Stimulated activated naive CD8-positive, alpha-beta T cell treated with anti-CD3 and anti-CD28 coated beads, Interleukin-15, amount 100 ng/mL, for 72 hours (primary cell): ENCODE measurements at regions not wholly inside any gene's neighbourhood (a gene's known extent, or its start where the extent isn't known, plus 50 kb on each side); places are given as distances from the start of the nearest gene placed in this dataset.
"Not testable (repeated sequence)": the region's sequence is repeated elsewhere in the genome, so short reads cannot be mapped to it uniquely, and the experiment has no call there.

Source experiments
- ATAC-seq: fragments of 150-1000 bp; cut with Tn5 transposase; 2 replicates; pipeline ENCODE4 v1.10.0; 2021; ENCODE audit warnings: mild to moderate bottlenecking, moderate library complexity
- DNase-seq, 2 donors: peaks; one replicate each; pipeline ENCODE4 v3.0.0; 2021 to 2022
- H3K27ac Mint-ChIP-seq, 2 donors: one replicate each; pipeline ENCODE4 v1.8.0; 2022; ENCODE audit warnings: mild to moderate bottlenecking in 2 of 2, mixed read lengths in 2 of 2, moderate library complexity in 2 of 2
- H3K27me3 Mint-ChIP-seq: one replicate; pipeline ENCODE4 v1.8.0; 2022; ENCODE audit warnings: mixed read lengths
- H3K4me1 Mint-ChIP-seq: one replicate; pipeline ENCODE4 v1.8.0; 2022; ENCODE audit warnings: mild to moderate bottlenecking, mixed read lengths
- H3K4me3 Mint-ChIP-seq, 2 donors: one replicate each; pipeline ENCODE4 v1.8.0; 2022; ENCODE audit warnings: mild to moderate bottlenecking in 2 of 2, mixed read lengths in 2 of 2, moderate library complexity in 1 of 2
- H3K9me3 Mint-ChIP-seq, 2 donors: one replicate each; pipeline ENCODE4 v1.8.0; 2022; ENCODE audit warnings: mixed read lengths in 2 of 2

- ATAC-seq, H3K27me3 Mint-ChIP-seq, H3K9me3 Mint-ChIP-seq, DNase-seq, H3K4me3 Mint-ChIP-seq, H3K27ac Mint-ChIP-seq, H3K4me1 Mint-ChIP-seq: not testable (repeated sequence)
Observed at GRCh38 chr4:9110700-9111099, 59.5 kb upstream of the FAM90A26 start.

GRCh38 chr4:9103148-9103524, 67.1 kb upstream of the FAM90A26 start:
- DNase-seq, ATAC-seq, H3K27me3 Mint-ChIP-seq, H3K9me3 Mint-ChIP-seq, H3K4me3 Mint-ChIP-seq, H3K27ac Mint-ChIP-seq, H3K4me1 Mint-ChIP-seq: not testable (repeated sequence)

- not testable (repeated sequence) for H3K9me3 Mint-ChIP-seq, H3K27ac Mint-ChIP-seq, H3K4me3 Mint-ChIP-seq, H3K27me3 Mint-ChIP-seq, ATAC-seq, DNase-seq, H3K4me1 Mint-ChIP-seq
Observed at GRCh38 chr4:9102471-9103147, 67.6 kb upstream of the FAM90A26 start.

GRCh38 chr4:9096330-9096729, 73.9 kb upstream of the FAM90A26 start:
- H3K27ac Mint-ChIP-seq, ATAC-seq, H3K4me3 Mint-ChIP-seq, DNase-seq, H3K27me3 Mint-ChIP-seq, H3K4me1 Mint-ChIP-seq: not testable (repeated sequence)
- peaks cover 30 to 42% of the 10 kb centered on the region in 2 donors for H3K9me3 Mint-ChIP-seq

- DNase-seq, H3K27me3 Mint-ChIP-seq, H3K4me3 Mint-ChIP-seq, H3K9me3 Mint-ChIP-seq, ATAC-seq, H3K27ac Mint-ChIP-seq, H3K4me1 Mint-ChIP-seq: not testable (repeated sequence)
Observed at GRCh38 chr4:9078796-9079195, 91.4 kb upstream of the FAM90A26 start.

GRCh38 chr4:9076974-9077373, 93.2 kb upstream of the FAM90A26 start:
- DNase-seq, H3K27me3 Mint-ChIP-seq, H3K4me1 Mint-ChIP-seq, H3K4me3 Mint-ChIP-seq, ATAC-seq, H3K27ac Mint-ChIP-seq: not testable (repeated sequence)
- peaks cover 9 to 13% of the 10 kb centered on the region in 2 donors for H3K9me3 Mint-ChIP-seq

GRCh38 chr4:9076486-9076885, 93.7 kb upstream of the FAM90A26 start:
- H3K4me1 Mint-ChIP-seq, H3K27ac Mint-ChIP-seq, ATAC-seq, H3K27me3 Mint-ChIP-seq, DNase-seq, H3K4me3 Mint-ChIP-seq: not testable (repeated sequence)
- peaks cover 9 to 13% of the 10 kb centered on the region in 2 donors for H3K9me3 Mint-ChIP-seq

GRCh38 chr4:9073371-9073770, 96.8 kb upstream of the FAM90A26 start:
- H3K4me3 Mint-ChIP-seq, ATAC-seq, H3K4me1 Mint-ChIP-seq, H3K27ac Mint-ChIP-seq, H3K27me3 Mint-ChIP-seq, H3K9me3 Mint-ChIP-seq, DNase-seq: not testable (repeated sequence)

- DNase-seq, H3K4me3 Mint-ChIP-seq, H3K27ac Mint-ChIP-seq, ATAC-seq, H3K4me1 Mint-ChIP-seq, H3K27me3 Mint-ChIP-seq, H3K9me3 Mint-ChIP-seq: not testable (repeated sequence)
Observed at GRCh38 chr4:9072521-9073220, 97.5 kb upstream of the FAM90A26 start.

GRCh38 chr4:9067923-9068322, 102.3 kb upstream of the FAM90A26 start:
- H3K4me3 Mint-ChIP-seq, H3K4me1 Mint-ChIP-seq, H3K27me3 Mint-ChIP-seq, DNase-seq, ATAC-seq, H3K27ac Mint-ChIP-seq: not testable (repeated sequence)
- peaks cover 13 to 40% of the 10 kb centered on the region in 2 donors for H3K9me3 Mint-ChIP-seq

- not testable (repeated sequence) for H3K27me3 Mint-ChIP-seq, H3K4me1 Mint-ChIP-seq, H3K4me3 Mint-ChIP-seq, ATAC-seq, DNase-seq, H3K27ac Mint-ChIP-seq
- peaks cover 15 to 33% of the 10 kb centered on the region in 2 donors for H3K9me3 Mint-ChIP-seq
Observed at GRCh38 chr4:9063612-9064011, 106.6 kb upstream of the FAM90A26 start.

GRCh38 chr4:9024866-9025265, 145.3 kb upstream of the FAM90A26 start:
- ATAC-seq, DNase-seq, H3K4me1 Mint-ChIP-seq, H3K4me3 Mint-ChIP-seq, H3K27ac Mint-ChIP-seq: not testable (repeated sequence)
- peaks cover 0 to 15% of the 10 kb centered on the region in 2 donors for H3K9me3 Mint-ChIP-seq
- H3K27me3 Mint-ChIP-seq = peaks cover 21% of the 10 kb centered on the region

GRCh38 chr4:9009792-9010191, 138.2 kb upstream of the HMX1 start:
- not testable (repeated sequence) for H3K27ac Mint-ChIP-seq, ATAC-seq, DNase-seq, H3K4me1 Mint-ChIP-seq, H3K9me3 Mint-ChIP-seq, H3K4me3 Mint-ChIP-seq
- H3K27me3 Mint-ChIP-seq = peaks cover 13% of the 10 kb centered on the region

GRCh38 chr4:9008407-9008806, 136.8 kb upstream of the HMX1 start:
- not testable (repeated sequence) for ATAC-seq, DNase-seq, H3K4me1 Mint-ChIP-seq, H3K4me3 Mint-ChIP-seq, H3K9me3 Mint-ChIP-seq
- Mint-ChIP-seq H3K27me3 (peaks cover 16% of the 10 kb centered on the region), H3K27ac (peak overlapping the region in 1 of 2 donors; percentile 55)

GRCh38 chr4:9001153-9001552, 129.5 kb upstream of the HMX1 start:
- Mint-ChIP-seq H3K4me3 (peak overlapping the region in 1 of 2 donors; percentile 39), H3K27me3 (peaks cover 77% of the 10 kb centered on the region), H3K4me1 (peaks cover 14% of the 10 kb centered on the region)
- H3K9me3 Mint-ChIP-seq, ATAC-seq, DNase-seq, H3K27ac Mint-ChIP-seq: not testable (repeated sequence)

GRCh38 chr4:9000505-9001001, 128.9 kb upstream of the HMX1 start:
- H3K27me3 Mint-ChIP-seq = peaks cover 72% of the 10 kb centered on the region

More at GRCh38 chr4:9000505-9001001, 128.9 kb upstream of the HMX1 start:
- ATAC-seq (peak; percentile 52), DNase-seq (peak; percentile 61 to 67)
- not testable (repeated sequence) for H3K9me3 Mint-ChIP-seq, H3K27ac Mint-ChIP-seq
- H3K4me3 Mint-ChIP-seq = peak overlapping the region; percentile 42 to 66
- H3K4me1 Mint-ChIP-seq = peaks cover 14% of the 10 kb centered on the region
